ENCODE measurements at regions not wholly inside any gene's neighbourhood (a gene's known extent, or its start where the extent isn't known, plus 50 kb on each side); places are given as distances from the start of the nearest gene placed in this dataset.

DNA sequence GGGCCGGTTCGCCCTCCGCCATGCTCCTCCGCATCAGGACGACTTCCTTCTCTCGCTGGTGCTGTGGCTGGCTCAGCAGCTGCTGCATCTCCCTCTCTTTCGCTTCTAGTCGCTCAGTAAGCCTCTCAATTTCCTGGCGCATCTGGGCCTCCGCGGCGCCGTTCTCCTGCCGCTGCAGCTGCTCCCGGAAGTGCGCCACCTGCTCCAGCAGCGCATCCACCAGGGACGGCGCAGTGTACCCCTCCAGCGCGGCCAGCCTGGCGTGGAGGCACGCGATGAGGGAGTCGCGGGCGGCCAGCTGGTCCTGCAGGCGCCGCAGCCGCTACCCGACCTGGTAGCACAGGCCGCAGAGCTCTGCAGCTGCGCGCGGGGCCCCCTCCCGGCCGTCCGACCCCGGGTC is 97.4 kb upstream of the MED14 start:
- ChIA-PET POLR2A (no interaction called here), CTCF (no interaction called here)
- no peak for DNase-seq (ENCODE audit: extremely low spot score)
- TF ChIP-seq CTCF (IDR thresholded peaks at IDR 0.05; ENCODE audit: control extremely low read depth, extremely low read depth, low read depth, missing control alignments), result no peak

DNA sequence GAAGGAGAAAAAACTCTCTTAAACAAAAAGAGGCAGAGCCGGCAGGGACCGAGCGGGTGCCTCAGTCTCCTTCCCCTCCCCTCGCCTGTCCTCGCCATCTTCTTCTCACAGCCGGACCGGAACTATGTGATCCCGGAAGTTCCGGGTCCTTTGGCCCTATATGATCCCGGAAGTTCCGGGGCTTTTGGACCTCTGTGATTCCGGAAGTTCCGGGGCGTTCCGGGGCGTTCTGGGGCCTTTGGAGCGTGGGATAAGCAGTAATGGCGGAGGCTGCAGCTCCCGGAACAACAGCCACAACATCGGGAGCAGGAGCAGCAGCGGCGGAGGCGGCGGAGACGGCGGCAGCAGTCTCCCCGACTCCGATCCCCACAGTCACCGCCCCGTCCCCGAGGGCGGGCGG is 98.9 kb upstream of the MED14 start:
- POLR2A ChIA-PET, result no interaction called here
- CTCF ChIA-PET, result no interaction called here
- DNase-seq (ENCODE audit: extremely low spot score), result no peak
- no peak for TF ChIP-seq CTCF (IDR thresholded peaks at IDR 0.05; ENCODE audit: control extremely low read depth, extremely low read depth, low read depth, missing control alignments)

DNA sequence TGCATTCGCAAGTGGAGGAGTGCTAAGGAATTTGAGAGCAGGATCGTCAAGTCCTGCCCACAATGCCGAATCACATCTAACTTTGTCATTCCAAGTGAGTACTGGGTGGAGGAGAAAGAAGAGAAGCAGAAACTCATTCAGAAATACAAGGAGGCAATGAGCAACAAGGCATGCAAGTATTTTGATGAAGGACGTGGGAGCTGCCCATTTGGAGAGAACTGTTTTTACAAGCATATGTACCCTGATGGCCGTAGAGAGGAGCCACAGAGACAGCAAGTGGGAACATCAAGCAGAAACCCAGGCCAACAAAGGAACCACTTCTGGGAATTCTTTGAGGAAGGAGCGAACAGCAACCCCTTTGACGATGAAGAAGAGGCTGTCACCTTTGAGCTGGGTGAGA is 100.2 kb upstream of the MED14 start:
- DNase-seq (ENCODE audit: extremely low spot score), result no peak
- POLR2A ChIA-PET, result no interaction called here
- CTCF ChIA-PET, result no interaction called here
- no peak for TF ChIP-seq CTCF (IDR thresholded peaks at IDR 0.05; ENCODE audit: control extremely low read depth, extremely low read depth, low read depth, missing control alignments)

DNA sequence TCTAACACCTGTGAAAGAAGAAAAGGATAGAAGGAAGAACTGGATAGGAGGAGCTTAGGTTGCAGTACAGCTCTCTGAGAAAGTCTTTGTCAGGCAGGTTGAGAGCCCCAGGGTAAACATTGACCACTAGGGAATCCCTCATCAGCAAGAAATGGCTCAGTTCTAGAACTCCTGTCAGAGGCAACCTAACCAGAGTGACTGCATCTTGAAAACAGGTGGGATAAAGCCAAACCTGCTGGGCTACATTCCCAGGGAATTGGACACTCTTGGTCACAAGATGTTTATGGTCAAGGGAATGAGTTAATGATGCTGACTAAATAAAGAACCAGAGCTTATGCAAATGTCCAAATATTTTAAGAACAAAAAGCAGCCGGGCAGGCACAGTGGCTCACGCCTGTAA is 108.3 kb upstream of the MED14 start:
- TF ChIP-seq CTCF (IDR thresholded peaks at IDR 0.05; ENCODE audit: control extremely low read depth, extremely low read depth, low read depth, missing control alignments), result no peak

GRCh38 chrX:40844471-40844870 is 109.1 kb upstream of the MED14 start:
- TF ChIP-seq CTCF (IDR thresholded peaks at IDR 0.05; ENCODE audit: control extremely low read depth, extremely low read depth, low read depth, missing control alignments), result no peak
- POLR2A ChIA-PET, result no interaction called here
- DNase-seq (ENCODE audit: extremely low spot score), result no peak
- CTCF ChIA-PET, result no interaction called here

More for the DNA sequence above, 108.3 kb upstream of the MED14 start:
- ChIA-PET POLR2A (no interaction called here), CTCF (no interaction called here)
- DNase-seq (ENCODE audit: extremely low spot score), result no peak

- POLR2A ChIA-PET, result no interaction called here
- TF ChIP-seq CTCF (IDR thresholded peaks at IDR 0.05; ENCODE audit: control extremely low read depth, extremely low read depth, low read depth, missing control alignments), result no peak
- DNase-seq (ENCODE audit: extremely low spot score), result no peak
- CTCF ChIA-PET, result no interaction called here
These were observed 110.1 kb upstream of the MED14 start for GRCh38 chrX:40845331-40845911.

All from GM10248 (cell line).